Lower leg skin (tissue), 4 donors: ENCODE measurements at regions not wholly inside any gene's neighbourhood (a gene's known extent, or its start where the extent isn't known, plus 50 kb on each side); places are given as distances from the start of the nearest gene placed in this dataset.

Source experiments
- DNase-seq, 2 donors: peaks; one replicate each; pipeline ENCODE4 v3.0.0-alpha.2; 2019; ENCODE audit warnings: low spot score in 2 of 2
- H3K4me3 ChIP-seq: fragments of 200-600 bp; sonication (generic); 2 replicates; pipeline ENCODE4 v1.5.1; 2017; ENCODE audit warnings: mild to moderate bottlenecking, low read depth; ENCODE audit not compliant: poor library complexity, severe bottlenecking
- CTCF ChIP-seq, 3 donors: fragments of 450-650 bp; IDR thresholded peaks; one replicate each; pipeline ENCODE4 v1.5.1; 2016; ENCODE audit warnings: antibody characterized with exemption in 3 of 3, mild to moderate bottlenecking in 3 of 3, moderate library complexity in 2 of 3
- POLR2A ChIP-seq, 2 donors: fragments of 450-650 bp; IDR thresholded peaks; one replicate each; pipeline ENCODE4 v1.6.1; 2016 to 2017; ENCODE audit warnings: antibody characterized with exemption in 2 of 2, mild to moderate bottlenecking in 1 of 2, moderate library complexity in 1 of 2
- whole genome bisulfite sequencing, 2 donors: methylation state at CpG; one replicate each; pipeline ENCODE4 v1.1.5; 2018; 5-methylcytosine and 5-hydroxymethylcytosine counted together
- intact Hi-C: fragments of 100-400 bp; cut with DNase I; formaldehyde crosslinking; loops from one replicate; pipeline ENCODE4 v1.15.0; 2023; ENCODE audit warnings: low total_unique reads

- peak in 1 of 2 donors; percentile 4 for DNase-seq
- 93% methylated on average over 18 of the region's 18 CpGs for WGBS, 2 donors
- TF ChIP-seq POLR2A (IDR thresholded peaks at IDR 0.05), result no peak
- TF ChIP-seq CTCF (IDR thresholded peaks at IDR 0.05), result no peak
Observed at GRCh38 chr18:75129717-75130477, 79.0 kb downstream of the PTGR3 start.

GRCh38 chr18:75128911-75129716, 79.8 kb downstream of the PTGR3 start:
- H3K4me3 ChIP-seq, result no peak overlapping the region
- WGBS, 2 donors, result 86 to 90% methylated on average over 17 of the region's 17 CpGs
- peak; percentile 6 to 68 for DNase-seq
- TF ChIP-seq CTCF (IDR thresholded peaks at IDR 0.05) (no peak), POLR2A (IDR thresholded peaks at IDR 0.05) (no peak)
- intact Hi-C loops, result no loop called here

More at GRCh38 chr18:75129717-75130477, 79.0 kb downstream of the PTGR3 start:
- intact Hi-C loops, result no loop called here
- no peak overlapping the region for H3K4me3 ChIP-seq

GRCh38 chr18:75128051-75128605, 80.8 kb downstream of the PTGR3 start:
- TF ChIP-seq POLR2A (IDR thresholded peaks at IDR 0.05) (no peak), CTCF (IDR thresholded peaks at IDR 0.05) (no peak)
- peak in 1 of 2 donors; percentile 9 for DNase-seq
- H3K4me3 ChIP-seq, result no peak overlapping the region
- 94 to 95% methylated on average over 7 of the region's 7 CpGs for WGBS, 2 donors
- intact Hi-C loops, result no loop called here

- peak; percentile 9 to 82 for DNase-seq
- no peak for TF ChIP-seq CTCF (IDR thresholded peaks at IDR 0.05)
- no peak for TF ChIP-seq POLR2A (IDR thresholded peaks at IDR 0.05)
- intact Hi-C loops, result no loop called here
- H3K4me3 ChIP-seq, result no peak overlapping the region
- WGBS, 2 donors, result 87 to 91% methylated on average over 22 to 24 of the region's 24 CpGs
Observed at GRCh38 chr18:75127143-75128021, 81.6 kb downstream of the PTGR3 start.
